Tongue (tissue), 1 donor: ENCODE measurements at regions not wholly inside any gene's neighbourhood (a gene's known extent, or its start where the extent isn't known, plus 50 kb on each side); places are given as distances from the start of the nearest gene placed in this dataset.

Experiments used
- DNase-seq: peaks from one replicate; pipeline ENCODE4 v3.0.0-alpha.2; 2015

- DNase-seq = peak; percentile 48
Observed at GRCh38 chr20:24376311-24377099, 92.9 kb upstream of the SYNDIG1 start.

- no peak for DNase-seq
Observed at GRCh38 chr20:24373372-24373771, 96.1 kb upstream of the SYNDIG1 start.

GRCh38 chr20:24370911-24371695 is 98.3 kb upstream of the SYNDIG1 start:
- no peak for DNase-seq

GRCh38 chr20:24370249-24370648 is 99.2 kb upstream of the SYNDIG1 start:
- no peak for DNase-seq

- no peak for DNase-seq
Observed at GRCh38 chr20:24368253-24368652, 101.2 kb upstream of the SYNDIG1 start.

- no peak for DNase-seq
Observed at GRCh38 chr20:24366336-24367004, 103.0 kb upstream of the SYNDIG1 start.

GRCh38 chr20:24365670-24366069 is 103.8 kb upstream of the SYNDIG1 start:
- DNase-seq = no peak

- DNase-seq = peak; percentile 14
Observed at GRCh38 chr20:24364482-24364881, 104.9 kb upstream of the SYNDIG1 start.

GRCh38 chr20:24363031-24363430 is 106.4 kb upstream of the SYNDIG1 start:
- no peak for DNase-seq

GRCh38 chr20:24362080-24362479 is 107.3 kb upstream of the SYNDIG1 start:
- DNase-seq = no peak

GRCh38 chr20:24361541-24361940 is 107.9 kb upstream of the SYNDIG1 start:
- DNase-seq = no peak

GRCh38 chr20:24360531-24360930 is 108.9 kb upstream of the SYNDIG1 start:
- DNase-seq = no peak

- peak; percentile 56 for DNase-seq
Observed at GRCh38 chr20:24359321-24360027, 110.0 kb upstream of the SYNDIG1 start.

- no peak for DNase-seq
Observed at GRCh38 chr20:24357931-24358330, 111.5 kb upstream of the SYNDIG1 start.

- no peak for DNase-seq
Observed at GRCh38 chr20:24357177-24357576, 112.3 kb upstream of the SYNDIG1 start.

GRCh38 chr20:24353135-24353690 is 116.2 kb upstream of the SYNDIG1 start:
- DNase-seq = no peak

- no peak for DNase-seq
Observed at GRCh38 chr20:24350923-24351368, 118.5 kb upstream of the SYNDIG1 start.

- no peak for DNase-seq
Observed at GRCh38 chr20:24341781-24342180, 127.6 kb upstream of the SYNDIG1 start.

- DNase-seq = no peak
Observed at GRCh38 chr20:24340933-24341332, 128.5 kb upstream of the SYNDIG1 start.

- DNase-seq = no peak
Observed at GRCh38 chr20:24339210-24339641, 130.2 kb upstream of the SYNDIG1 start.

- no peak for DNase-seq
Observed at GRCh38 chr20:24337551-24337950, 131.9 kb upstream of the SYNDIG1 start.

- no peak for DNase-seq
Observed at GRCh38 chr20:24337069-24337468, 132.4 kb upstream of the SYNDIG1 start.
